ENCODE measurements at regions not wholly inside any gene's neighbourhood (a gene's known extent, or its start where the extent isn't known, plus 50 kb on each side); places are given as distances from the start of the nearest gene placed in this dataset.
"Not testable (repeated sequence)": the region's sequence is repeated elsewhere in the genome, so short reads cannot be mapped to it uniquely, and the experiment has no call there.

DNA sequence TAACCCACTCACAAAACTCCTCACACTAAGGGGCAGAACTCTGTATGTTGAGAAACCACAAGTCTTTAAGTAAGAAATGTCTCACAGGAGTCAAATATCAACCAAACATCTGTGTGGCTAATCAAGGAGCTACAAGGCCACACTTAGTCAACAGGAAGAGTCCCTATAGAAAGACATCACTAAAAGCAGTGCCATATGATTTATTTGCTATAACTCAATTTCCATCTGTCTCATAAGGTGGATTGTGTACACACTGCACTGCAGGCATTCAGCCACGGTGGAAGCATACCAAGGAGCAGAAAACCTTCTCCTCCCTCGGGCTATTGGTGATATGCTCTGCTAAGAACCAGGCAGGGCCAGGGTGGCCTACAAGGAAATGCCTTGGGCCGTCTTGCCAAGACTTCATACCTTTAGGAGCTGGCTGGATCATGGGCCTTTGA lies 197.6 kb upstream of the CFAP20DC start:
- DNase-seq, result peak; percentile 30

DNA sequence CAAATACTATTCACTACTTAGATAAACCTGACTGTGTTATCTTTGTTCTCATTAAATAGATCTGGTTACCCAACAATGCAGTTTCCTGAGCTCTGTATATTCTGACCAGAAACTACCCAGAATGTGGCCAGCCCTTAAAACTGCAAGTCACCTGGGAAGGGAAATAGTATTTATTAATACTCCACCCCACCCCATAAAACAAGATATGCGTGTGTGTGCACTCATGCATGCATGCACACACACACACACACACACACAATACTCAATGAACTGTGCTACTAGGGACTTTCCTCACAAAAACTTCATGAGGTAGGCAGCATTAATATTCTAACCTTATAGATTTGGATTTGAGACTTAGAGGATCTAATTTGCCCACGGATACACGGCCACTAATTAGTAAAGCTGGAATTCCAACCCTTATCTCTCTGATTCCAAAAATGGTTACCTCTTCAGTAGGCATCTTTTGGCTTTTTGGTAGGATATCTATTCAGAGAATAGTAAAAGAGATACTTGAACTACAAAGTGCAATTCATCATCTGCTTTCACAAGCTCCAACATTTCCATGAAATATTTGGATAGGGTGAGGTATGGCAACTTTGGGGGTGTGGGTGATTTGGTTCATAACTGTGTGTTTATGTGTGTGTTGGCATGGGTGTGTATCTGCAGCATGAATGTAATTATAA lies 197.0 kb upstream of the CFAP20DC start:
- no peak for DNase-seq

DNA sequence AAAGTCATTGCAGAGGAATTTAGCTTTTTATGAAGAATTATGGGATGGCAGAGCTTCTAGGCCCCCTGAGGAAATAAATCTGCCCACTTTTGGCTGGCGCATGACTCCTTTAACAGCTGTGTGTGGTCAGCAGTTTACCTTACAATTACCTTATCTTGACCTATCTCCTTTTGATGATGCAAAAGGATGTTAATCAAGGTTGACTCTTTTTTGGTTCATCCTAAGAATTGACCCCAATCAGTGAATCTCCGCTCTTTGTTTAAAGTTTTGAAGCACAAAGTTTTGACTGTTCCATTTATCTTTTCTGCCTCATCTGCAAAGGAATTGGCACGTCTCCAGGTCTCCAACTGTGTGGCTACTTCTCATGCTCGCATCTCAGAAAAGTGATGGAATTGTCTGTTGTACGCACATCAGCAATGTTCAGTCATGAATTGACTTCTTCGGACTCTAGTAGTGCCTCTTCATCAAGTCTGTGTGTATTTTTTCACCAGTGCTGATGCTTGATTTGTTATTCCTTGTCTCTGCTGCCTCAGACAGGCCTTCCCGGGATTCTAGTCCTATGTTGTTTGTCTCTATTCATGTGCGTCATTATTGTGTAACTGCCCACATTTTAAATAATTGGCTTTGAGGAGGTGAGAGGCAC lies 196.2 kb upstream of the CFAP20DC start:
- DNase-seq, result peak; percentile 60

DNA sequence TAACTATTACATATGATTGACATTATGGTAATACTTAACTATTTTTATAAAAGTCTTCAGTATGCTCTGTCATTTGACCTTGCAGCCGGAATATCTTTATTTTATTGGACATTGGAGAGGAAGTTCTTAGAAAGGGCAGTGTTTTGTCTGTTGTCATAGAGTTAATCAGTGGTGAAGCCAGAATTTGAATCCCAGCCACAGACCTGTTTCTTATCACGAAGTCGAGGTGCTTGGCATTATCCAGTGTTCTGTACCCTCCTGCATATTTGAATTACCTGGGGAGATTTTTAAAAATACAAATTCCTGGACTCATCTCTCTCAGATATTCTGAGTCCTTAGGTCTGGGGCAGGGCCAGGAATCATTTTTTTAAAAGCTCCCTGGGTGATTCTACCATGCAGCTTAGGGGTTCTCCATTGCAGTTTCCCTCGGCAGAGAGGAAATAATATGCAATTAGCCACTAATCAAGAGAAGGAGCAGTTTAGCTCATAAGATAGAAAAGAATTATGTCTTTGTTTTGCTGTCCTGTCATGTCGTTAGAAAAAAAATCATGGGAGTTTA lies 195.6 kb upstream of the CFAP20DC start:
- no peak for DNase-seq

DNA sequence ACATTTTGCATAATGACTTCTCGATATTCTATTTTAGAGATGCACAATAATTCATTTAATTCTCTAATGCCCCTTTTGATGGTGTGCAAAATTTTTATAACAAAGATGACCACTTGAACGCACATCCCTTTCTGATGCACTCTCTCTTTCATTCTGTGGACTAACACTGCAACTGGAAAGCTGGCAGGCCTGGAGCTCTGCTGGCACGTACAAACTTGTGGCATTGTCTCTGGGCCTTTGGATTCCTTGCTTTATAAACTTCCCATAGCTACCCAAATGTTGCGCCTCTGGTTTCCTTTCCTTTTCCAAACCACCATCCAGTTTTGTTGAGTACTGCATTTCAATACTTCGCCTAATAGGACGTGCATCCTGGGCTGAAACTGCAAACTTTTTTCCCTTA lies 194.5 kb upstream of the CFAP20DC start:
- no peak for DNase-seq

DNA sequence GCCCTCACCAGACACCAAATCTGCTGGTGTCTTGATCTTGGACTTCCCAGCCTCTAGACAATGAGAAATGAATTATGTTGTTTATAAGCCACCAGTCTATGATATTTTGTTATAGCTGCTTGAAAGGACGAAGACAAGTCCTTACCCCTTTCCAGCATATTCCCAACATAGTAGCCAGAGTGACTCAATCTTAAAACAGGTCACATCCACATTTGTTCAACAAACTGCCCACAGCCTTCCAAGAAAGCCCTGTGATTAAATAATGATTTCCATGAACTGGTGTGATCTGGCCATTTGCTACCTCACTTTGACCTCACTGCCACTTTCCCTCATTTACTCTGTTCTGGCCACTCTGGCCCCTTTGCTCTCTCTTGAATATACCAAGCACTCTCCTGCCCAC lies 193.7 kb upstream of the CFAP20DC start:
- no peak for DNase-seq

DNA sequence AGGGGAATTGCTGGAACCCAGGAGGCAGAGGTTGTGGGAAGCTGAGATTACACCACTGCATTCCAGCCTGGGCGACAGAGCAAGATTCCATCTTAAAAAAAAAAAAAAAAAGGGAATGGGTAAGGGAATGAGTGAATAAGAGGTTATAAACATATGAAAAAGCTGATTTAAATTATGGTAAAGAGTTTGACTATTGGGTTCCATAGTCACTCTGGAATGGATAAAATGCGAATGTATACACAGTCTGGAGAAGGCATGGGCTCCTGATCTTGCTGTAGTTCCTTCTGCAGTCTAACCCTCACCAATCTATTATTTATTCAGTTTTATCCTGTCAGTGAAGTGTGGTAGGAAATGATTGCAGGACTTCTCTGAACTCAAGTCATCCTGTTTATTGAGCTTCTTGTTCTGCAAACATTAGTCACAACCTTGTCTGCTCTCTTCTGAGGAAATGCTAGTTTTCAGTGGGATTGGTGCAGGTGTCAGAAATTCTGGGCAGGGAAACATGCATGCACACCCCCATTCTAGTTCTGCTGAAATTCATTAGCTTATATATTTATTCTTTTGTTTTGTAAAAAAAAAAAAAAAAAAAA lies 190.9 kb upstream of the CFAP20DC start:
- peak; percentile 12 for DNase-seq

DNA sequence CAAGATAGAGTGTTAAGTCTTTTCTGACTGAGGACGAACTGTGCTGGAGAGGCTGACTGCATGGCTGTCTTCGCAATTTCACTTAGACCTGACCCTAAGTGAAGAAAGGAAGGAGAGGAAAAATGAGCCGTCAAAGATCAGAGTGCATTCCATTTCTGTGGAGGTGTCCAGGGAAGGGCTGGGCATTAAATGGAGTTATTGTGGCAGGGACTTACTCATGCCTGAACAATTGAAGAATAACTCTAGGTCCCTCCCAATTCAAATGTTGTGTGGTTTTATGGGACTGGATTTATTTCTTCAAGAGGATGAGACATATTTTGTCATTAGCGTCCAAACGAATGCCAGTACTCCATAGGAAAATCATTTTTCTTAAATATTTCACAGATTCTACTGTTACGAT lies 187.3 kb upstream of the CFAP20DC start:
- peak; percentile 50 for DNase-seq

DNA sequence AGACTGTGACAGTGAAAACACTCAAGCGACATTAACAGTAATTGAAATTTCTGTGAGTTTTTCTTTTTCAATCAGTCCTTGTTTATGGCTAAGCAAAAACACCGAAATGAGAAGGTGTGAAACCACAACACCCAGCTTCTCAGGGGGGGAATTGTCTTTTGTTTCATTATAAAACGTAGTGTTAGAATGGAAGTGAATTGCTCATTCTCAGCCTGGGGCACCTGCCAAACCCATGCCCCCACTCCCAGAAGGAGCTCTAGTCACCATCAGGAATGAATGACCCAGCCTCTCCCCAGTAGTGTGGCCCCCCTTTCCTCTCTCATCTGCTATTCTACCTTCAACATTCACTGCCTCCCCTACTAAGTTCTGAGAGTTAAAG lies 185.8 kb upstream of the CFAP20DC start:
- DNase-seq, result no peak

DNA sequence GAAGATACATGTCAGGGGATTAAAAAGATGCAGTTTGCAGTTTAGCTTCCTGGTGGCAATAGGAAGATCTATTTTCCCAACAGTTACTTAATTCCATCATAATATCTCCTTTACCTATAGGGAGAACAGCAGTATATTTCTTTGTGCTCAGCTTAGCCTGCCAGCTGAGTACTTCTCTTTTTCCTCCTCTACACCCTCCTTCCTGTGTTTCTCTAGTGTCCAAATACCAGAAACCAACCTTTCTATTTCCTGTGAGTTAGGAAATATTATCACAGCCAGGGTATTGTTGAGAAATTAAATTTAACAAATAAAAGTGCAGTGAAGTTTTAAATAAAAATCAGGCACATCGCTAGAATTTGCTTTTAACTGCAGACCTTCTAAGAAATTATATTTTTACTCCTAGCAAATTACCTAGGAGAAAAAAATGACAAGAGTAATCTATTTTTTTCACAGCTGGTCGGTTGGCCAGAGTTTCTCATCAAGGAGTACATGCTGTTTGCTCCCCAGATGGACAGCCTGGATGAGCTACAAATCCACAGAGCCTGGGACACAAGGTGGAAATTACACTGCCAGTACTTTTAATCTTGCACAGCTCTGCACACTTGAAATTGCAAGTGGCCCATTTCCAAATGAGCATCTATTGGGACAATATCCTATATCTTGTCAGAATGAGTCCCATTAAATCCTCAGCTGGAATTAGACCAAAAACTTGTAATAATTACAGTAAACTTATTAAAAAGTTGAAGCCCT lies 185.2 kb upstream of the CFAP20DC start:
- no peak for DNase-seq

DNA sequence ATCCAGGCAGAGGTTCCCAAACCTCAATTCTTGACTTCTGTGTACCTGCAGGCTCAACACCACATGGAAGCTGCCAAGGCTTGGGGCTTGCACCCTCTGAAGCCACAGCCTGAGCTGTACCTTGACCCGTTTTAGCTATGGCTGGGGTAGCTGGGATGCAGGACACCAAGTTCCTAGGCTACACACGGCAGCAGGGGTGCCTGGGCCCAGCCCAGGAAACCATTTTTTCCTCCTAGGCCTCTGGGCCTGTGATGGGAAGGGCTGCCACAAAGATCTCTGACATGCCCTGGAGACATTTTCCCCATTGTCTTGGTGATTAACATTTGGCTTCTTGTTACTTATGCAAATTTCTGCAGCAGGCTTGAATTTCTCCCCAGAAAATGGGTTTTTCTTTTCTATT lies 180.6 kb upstream of the CFAP20DC start:
- not testable (repeated sequence) for DNase-seq

DNA sequence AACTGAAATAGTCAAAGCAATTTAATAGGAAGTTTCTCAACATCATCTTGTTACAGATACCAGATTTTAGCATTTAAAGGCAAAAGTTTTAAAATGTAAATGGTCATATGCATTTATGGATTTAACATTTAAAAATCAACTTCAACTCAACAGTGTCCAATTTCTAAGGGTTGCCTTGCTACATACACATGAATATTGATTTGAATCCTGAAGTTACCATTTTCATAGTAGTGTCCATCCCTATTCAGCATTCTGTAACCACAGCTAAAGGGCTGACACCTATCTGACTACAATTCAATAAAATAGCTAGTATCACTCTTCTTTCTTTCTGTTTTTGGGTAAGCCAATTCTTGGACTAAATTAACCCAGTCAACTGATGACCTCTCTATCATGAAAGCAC lies 164.0 kb upstream of the CFAP20DC start:
- DNase-seq, result no peak

DNA sequence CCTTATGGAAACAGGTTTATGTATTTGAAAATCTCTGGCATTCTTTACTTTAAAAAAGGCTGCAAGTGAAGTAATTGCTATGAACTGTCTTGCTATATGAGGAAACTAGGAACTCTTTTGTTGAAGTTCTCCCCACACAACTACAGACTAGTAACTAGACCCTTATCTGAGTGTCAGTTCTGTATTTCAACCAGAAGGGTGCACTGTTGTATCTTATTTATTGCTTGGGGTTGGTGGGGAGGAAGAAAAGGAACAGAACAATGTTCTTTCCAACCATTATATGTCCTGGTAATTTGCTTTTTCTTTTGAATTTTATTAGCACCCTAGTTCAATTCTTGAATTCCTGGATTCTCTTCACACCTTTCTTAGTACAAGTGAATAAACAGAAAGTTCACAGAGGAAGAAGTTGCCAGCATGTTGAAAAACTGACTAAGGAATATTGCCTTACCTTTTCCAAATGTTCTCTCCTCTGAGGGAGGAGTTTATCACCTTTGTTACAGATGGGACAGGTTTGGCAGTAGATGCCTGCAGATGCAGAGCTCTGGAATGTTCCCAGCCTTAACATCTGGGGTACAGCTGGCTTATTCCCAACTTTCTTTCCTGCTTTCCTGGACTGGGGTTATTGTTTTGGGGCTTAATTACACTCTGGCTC lies 162.4 kb upstream of the CFAP20DC start:
- peak; percentile 54 for DNase-seq

DNA sequence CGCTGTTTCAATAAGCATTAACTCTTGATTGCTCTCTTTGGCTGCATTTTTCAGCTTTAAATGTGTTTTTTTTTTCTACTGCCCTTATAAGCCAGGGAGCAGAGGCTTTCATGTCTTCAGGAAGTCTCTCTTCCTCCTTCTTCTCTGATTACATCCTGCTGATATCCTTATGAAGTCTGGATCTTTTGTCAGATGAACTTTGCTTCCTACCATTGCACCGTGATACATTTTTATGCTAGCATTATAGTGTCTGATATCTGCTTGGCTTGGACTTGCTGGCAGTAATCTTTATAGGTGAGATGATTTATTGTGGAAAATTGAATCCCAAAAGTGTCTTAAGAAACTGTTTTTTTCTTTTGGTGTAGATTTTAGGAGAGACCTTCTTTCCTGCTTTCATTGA lies 160.4 kb upstream of the CFAP20DC start:
- DNase-seq, result no peak

DNA sequence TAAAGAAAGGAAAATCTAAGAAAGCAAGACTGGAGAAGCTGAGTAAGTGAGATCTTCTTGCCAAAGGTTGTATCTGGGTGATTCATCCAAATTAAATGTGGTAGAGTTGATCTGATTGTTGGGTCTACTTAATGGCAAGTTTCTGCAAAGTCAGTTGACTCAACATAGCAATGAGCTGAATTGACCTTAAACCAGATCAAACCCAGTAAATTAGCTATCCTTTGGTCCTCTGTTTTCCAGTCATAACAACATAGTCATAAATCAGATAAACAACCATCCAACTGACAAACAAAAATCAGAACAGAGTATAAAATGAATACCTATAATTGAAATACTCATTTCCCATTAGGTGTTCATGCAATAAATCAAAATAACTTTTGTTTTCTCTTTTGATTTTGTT lies 142.6 kb upstream of the CFAP20DC start:
- peak; percentile 82 for DNase-seq

DNA sequence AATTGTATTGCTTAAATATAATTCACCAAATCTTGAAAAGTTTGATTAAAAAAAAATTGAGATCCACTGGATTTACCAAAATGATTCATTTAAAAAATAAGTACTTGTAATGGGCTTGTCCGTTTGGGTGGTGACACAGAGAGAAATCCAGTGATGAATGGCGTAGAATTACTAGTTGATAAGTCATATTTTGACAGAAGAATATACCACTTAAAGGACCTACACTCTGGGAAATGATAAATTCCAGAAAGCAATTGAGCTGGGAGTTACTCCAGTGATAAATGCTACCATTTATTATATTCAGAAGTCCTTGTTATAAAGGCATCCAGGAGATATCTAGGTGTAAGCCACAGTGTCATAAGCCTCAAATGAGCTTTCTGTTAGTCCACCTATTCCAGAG lies 141.8 kb upstream of the CFAP20DC start:
- DNase-seq, result peak; percentile 46

DNA sequence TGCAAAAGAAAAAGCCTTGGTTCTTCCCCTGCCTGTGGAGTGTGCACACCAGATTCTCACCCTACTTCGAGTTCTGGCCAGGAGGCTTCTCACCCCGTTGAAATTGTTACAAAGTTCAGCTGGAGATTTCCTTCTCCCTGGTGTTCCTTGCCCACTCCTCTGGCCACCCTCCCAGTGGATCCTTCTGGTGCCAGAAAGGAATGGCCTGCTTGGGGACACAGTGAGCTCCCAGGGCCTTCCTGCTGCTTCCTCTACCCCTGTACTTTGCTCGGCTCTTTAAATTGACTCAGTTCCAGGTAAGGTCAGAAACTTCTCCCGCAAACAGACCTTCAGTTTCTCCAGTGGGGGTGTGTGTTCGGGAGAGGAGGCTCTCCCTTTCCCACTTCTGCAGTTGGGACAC lies 140.1 kb upstream of the CFAP20DC start:
- DNase-seq, result no peak

DNA sequence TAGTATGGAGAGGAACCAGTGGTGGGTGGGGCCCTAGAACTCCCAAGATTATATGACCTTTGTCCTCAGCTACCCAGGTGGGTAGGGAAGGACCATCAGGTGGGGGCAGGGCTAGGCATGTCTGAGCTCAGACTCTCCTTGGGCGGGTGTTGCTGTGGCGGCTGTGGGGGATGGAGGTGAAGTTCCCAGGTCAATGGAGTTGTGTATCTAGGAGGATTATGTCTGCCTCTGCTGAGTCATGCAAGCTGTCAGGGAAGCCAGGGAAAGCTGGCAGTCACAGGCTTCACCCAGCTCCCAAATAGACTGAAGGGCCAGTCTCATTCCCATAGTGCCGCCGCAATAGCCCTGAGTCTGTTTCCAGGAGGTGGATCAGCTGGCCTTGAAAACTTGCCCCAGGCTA lies 139.7 kb upstream of the CFAP20DC start:
- peak; percentile 21 for DNase-seq

DNA sequence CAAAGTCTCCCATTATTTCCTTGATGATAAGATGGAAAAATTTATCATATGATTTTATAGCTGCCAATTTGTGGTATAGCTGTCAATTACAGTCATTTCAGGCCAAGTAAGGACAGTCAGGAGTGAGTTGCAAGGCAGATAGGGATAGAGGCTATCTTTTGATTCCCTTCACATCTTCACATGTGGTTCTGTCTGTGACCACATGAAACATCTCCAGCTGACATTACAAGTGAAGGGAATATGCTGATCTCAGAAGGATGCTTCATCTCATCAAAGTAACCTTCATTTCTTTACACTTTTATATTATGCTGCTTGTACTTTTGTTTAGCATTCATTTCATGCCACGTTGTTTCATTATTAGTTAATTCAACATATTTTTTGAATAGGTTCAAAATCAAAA lies 136.9 kb upstream of the CFAP20DC start:
- no peak for DNase-seq

DNA sequence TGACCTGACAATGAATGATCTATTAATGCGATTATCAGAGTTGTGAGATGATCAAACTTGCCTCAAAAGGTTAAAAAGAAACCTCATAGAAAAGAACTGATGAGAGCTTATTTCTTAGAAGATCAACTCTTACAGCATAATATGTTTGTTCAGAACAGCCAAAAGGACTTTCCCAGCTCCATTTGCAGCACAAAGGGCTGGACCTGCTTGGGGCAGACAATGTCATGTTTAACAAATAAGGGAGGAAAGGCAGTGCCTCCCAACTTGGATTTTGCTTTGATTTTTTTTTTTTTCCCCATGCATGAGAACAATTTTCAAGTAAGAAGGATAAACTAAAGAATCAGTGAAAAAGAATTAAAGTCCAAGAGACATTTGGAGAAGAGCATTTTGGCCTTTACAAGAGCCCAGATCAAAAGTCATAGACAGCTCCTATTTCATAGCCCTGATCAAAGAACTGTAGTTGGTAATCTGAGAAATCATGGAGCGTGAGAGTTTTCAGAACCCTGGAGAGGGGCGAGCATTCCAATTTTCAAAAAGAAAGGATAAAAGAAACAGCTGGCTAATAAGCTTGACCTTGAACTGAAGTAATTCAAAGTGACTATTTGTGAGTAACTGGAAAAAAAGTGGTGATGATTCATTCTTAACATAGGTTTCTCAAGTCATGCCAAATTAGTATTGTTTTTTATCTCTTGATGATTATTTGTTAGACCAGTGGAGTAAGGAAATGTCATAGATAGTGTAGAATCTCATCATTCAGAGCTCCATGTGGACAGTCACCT lies 136.0 kb upstream of the CFAP20DC start:
- DNase-seq, result peak; percentile 35

DNA sequence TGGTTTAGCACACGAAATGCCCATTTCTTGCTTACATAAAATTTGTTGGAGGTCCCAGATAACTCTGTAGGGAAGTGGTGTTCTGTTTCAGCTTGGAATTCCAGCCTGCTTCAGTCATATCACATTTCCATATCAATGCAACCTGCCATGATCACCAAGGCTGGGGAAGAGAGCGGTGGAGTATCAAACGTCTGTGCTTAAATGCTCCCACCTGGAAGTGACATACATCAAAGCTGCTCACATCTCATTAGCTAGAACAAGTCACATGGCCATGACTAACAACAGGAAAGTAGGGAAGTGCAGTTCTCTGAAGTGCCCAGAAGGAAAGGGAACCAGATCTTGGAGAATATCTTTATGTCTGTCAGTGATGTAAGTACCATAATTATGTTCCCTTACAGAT lies 130.2 kb upstream of the CFAP20DC start:
- no peak for DNase-seq

DNA sequence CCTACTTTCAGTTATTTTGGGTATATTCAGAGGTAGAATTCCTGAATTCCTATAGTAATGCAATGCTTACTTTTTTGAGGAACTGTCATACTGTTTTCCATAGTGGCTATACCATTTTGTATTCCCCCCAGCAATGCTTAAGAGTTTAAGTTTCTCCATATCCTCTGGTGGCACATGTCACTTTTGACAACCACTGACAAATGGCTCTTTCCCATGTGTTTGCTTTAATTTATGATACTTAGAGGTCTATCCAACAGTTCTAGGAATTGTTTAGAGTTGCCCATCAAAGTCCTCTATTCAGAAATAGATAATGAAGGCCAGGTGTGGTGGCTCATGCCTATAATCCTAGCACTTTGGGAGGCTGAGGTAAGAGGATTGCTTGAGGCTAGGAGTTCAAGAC lies 128.9 kb upstream of the CFAP20DC start:
- DNase-seq, result no peak

All from fibroblast of skin of right biceps (primary cell).